Superior temporal gyrus (tissue), 1 donor: ENCODE measurements at regions not wholly inside any gene's neighbourhood (a gene's known extent, or its start where the extent isn't known, plus 50 kb on each side); places are given as distances from the start of the nearest gene placed in this dataset.
"Not testable (repeated sequence)": the region's sequence is repeated elsewhere in the genome, so short reads cannot be mapped to it uniquely, and the experiment has no call there.

Experiments used
- DNase-seq: peaks from one replicate; pipeline ENCODE4 v3.0.0-alpha.2; 2016; ENCODE audit errors: extremely low spot score

DNA sequence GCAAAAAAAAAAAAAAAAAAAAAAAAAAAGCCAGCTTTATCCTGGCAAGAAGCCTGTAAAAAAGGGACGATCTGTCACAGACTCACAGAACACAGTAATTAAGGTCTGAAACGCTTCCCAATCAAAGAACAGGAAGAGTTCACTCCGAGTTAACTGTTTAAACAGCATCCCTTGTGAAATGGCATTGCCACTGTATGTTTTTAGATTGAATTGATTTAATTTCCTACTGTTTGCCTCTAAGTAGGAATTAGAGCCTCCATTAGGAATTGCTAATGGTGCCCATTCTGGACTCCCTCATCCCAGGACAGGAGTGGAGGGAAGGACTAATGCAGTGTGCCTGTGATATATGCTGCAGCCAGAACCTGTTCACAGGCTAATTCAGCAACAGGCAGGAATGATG, 370.8 kb downstream of the RWDD3 start:
- no peak for DNase-seq

- DNase-seq = no peak
Measured at GRCh38 chr1:95614197-95614596, 380.2 kb downstream of the RWDD3 start.

DNA sequence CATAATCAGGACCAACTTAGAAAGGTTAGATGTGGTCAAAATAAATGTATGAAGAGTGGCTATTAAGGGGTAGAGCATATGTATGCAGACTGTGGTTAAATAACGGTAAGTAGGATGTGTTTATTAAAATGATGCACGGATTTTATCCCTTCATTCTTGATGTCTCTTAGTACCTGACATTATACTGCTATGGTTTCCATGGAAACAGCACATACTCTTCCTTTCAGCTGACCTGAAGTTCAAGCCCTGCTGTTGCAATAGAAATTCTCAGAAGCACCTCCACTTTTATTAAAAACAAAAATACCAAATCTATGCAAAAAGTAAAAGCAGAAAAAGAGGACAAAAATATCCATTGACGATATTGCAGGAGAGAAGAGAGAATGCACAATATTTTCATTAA, 381.4 kb downstream of the RWDD3 start:
- no peak for DNase-seq

DNA sequence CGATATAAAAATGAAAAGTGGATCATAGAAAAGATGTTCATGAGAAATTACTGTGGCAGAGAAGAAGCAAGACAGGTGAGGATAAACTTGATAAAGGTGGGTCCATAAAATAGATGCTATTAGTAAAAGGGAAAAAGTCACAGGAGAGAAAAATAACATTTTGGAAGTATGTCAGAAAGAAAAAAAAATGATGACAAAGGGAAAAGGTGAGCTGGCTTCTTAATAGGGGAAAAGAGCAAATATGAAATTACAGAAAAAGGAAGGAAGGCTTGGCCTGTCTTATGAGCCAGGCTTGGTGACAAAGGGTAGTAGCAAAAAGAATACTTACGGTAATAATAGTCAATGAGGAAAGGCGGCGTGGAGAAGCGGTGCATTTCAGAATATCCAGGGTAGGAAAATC, 386.1 kb downstream of the RWDD3 start:
- DNase-seq = no peak

DNA sequence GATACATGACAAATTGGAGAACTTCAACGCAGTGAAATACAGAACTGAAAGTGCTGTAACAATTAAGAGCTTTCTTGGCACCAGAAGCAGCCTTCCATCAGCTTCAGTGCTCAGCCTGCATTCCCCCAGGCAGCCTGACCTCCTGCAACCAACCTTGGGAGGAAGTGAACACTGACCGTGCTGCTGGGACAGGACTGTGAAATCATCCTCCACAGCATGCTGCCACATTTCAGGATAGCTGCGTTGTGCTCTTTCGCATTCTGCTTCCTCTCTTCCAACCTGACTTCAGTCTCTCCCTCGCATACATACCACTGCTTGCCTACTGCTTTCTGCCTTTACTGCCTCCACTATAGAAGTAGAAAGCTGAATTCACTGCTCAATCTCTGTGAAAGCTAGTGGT, 388.6 kb downstream of the RWDD3 start:
- DNase-seq = no peak

DNA sequence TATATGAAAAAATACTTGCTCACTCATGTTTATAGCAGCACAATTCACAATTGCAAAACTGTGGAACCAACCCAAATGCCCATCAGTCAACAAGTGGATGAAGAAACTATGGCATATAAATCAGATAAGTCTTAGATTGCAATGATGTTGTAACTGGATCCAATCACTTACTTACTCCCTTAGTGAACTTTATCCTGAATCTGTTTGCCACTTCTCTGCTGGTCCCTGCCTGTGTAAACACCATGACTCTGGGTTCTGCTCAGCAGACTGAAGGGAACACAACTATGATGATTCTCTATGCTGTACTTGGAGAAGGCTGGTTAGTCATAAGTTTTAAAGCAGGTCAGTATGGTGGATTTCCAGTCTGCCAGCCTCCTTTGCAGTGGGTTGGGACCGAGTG, 391.2 kb downstream of the RWDD3 start:
- DNase-seq = no peak

- DNase-seq = no peak
Measured at GRCh38 chr1:95627244-95627643, 393.2 kb downstream of the RWDD3 start.

DNA sequence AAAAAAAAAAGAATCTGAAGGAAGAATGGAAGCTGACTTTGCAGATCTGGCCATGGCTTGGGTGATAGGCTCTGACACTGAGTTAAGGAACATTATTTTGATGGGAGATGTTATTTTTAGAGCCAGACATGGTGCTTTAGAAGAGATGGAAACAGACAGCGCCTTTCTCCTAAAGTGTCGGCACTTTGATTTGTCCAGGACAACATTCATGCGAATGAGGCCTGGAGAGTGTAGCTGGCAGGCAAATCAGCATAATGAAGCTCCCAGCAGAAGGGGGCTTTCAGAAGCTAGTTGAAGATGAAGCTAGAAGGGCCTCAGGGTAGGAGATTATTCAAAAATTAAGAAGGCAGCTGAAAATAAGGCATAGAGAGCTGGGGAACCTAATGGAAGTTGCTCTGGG, 397.7 kb downstream of the RWDD3 start:
- no peak for DNase-seq

DNA sequence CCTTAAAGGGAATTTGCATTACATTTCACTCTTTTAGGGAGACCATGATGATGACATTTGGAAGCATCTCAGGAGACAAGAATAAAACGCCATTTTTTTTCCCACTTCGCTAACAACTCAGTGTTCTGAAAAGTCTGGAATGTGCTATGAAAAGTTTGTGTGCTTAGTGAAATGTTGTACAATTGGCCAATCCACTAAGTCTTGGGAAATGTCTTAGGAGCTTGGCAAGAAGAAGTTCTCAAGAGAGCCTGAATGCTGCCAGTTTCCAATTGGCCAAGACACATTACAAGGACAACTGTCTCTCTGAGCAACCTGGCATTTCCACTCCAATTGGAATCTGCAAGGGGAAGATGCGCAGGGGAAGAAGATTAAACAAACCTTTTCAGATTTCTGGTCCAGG, 401.8 kb downstream of the RWDD3 start:
- no peak for DNase-seq

DNA sequence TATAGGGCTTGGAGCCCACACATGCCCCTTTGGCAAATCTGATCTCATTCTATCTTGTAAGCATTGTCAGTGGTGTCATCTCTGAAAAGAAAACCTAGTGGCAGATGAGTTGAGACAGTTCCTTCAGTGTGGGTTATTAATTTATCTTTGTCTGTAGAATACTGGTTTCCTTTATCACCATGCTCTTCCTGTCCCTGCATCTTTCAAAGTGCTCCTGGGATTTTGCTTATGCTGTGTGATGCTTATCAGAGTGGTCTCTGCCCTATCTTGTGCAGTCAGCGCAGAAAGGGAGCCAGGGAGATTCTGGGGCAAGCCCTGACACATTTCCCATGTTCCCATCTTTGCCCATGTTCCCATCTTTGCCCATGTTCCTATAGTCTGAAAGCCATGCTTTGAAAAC, 402.9 kb downstream of the RWDD3 start:
- DNase-seq = no peak

DNA sequence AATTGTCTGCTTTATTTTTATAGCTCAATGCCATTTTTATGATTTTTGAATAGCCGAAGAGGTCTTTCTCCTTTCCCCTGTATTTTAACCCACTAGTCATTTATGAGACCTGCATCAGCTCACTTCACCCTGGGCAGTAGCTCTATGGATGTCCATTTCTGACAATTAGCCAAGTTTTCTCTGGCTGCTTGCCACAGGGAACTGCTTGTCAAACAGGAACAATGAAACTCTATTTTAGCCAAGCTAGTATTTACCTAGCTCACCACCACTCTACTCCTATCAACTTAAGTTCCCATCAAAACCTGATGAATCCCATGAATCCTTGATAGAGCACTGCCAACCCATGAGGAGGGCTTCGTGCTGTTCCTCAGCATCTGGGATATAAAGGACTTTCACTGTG, 406.7 kb downstream of the RWDD3 start:
- no peak for DNase-seq

GRCh38 chr1:95641386-95641785, 407.4 kb downstream of the RWDD3 start:
- no peak for DNase-seq

GRCh38 chr1:95642035-95642434, 408.0 kb downstream of the RWDD3 start:
- DNase-seq = no peak

GRCh38 chr1:95643071-95643470, 409.1 kb downstream of the RWDD3 start:
- DNase-seq = no peak

GRCh38 chr1:95645126-95645525, 411.1 kb downstream of the RWDD3 start:
- not testable (repeated sequence) for DNase-seq

GRCh38 chr1:95650631-95651030, 416.6 kb downstream of the RWDD3 start:
- no peak for DNase-seq

DNA sequence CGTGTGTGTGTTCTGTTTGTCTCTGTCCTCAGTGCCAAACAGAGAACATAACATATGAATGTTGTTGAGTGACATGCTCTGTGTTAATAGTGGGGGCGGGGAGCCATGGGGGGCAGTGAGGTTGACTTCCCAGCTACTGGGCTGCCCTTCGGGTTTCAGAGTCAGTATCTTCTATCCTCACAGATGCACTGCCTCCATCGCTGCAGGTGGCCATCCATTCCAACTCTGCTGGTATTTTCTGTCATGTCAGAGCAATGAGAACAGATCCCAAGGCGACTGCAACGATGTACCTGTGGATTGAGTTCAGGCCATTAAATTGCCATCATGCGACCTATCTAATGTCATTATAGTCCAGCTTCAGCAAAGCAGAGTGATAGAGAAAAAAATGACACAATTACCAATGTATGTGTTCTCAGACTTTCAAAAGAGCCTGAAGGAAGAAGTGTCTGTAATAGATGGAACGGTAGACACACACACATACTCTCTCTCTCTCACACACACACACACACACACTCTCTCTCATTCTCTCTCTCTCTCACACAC, 418.5 kb downstream of the RWDD3 start:
- DNase-seq = no peak

GRCh38 chr1:95653618-95654017, 419.6 kb downstream of the RWDD3 start:
- DNase-seq = no peak

- DNase-seq = no peak
Measured at GRCh38 chr1:95655321-95656020, 421.5 kb downstream of the RWDD3 start.

GRCh38 chr1:95657248-95657647, 423.2 kb downstream of the RWDD3 start:
- no peak for DNase-seq

DNA sequence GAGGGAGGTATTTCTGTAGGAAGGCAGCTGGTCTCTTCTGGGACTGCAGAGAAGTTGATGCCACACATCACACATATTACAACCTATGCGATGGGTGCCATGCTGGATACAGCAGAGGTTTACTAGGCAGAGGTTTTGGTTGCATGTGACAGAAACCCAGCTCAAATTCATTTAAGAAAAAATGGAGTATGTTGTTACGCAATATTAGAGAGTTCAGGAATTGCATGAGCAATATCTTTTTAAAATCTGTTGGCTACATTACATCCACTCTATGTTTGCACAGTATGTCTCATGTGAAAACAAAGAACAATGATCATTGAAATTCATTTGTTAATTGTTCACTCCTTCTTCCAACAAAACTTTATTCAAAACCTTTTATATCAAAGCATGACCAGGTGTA, 425.2 kb downstream of the RWDD3 start:
- DNase-seq = no peak

DNA sequence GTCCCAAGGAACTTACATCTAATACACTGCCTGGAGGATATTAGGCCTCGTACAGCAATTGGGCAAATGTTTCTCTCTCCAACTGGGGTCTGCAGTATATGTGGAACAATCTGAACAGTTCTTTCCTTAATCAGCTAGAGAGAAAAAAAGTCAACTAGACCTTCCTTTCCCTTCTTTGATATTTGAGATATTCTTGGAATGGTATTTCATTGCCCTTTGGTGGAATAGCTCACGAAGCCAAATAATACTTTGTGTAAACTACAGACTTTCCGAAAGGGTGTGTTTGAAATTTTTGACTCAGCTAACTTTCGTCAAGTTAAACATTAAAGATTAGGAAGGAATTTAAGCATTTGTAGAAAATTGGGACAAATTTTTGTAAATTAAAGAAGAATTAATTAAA, 425.6 kb downstream of the RWDD3 start:
- no peak for DNase-seq

- DNase-seq = no peak
Measured at GRCh38 chr1:95660736-95661135, 426.7 kb downstream of the RWDD3 start.

DNA sequence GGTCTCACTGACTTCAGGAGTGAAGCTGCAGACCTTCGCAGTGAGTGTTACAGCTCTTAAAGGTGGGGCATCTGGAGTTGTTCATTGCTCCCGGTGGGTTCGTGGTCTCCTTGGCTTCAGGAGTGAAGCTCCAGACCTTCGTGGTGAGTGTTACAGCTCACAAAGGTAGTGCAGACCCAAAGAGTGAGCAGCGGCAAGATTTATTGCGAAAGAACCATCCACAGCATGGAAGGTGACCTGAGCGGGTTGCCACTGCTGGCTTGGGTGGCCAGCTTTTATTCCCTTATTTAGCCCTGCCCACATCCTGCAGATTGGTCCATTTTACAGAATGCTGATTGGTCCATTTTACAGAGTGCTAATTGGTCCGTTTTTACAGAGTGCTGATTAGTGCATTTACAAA, 429.5 kb downstream of the RWDD3 start:
- DNase-seq = not testable (repeated sequence)
